GM21515 (cell line): ENCODE measurements at regions not wholly inside any gene's neighbourhood (a gene's known extent, or its start where the extent isn't known, plus 50 kb on each side); places are given as distances from the start of the nearest gene placed in this dataset.
"Not testable (repeated sequence)": the region's sequence is repeated elsewhere in the genome, so short reads cannot be mapped to it uniquely, and the experiment has no call there.

Experiments
- ATAC-seq: cut with Tn5 transposase; IDR thresholded peaks from one replicate; pipeline ENCODE4 v1.9.1; 2021; ENCODE audit not compliant: unreplicated experiment

DNA sequence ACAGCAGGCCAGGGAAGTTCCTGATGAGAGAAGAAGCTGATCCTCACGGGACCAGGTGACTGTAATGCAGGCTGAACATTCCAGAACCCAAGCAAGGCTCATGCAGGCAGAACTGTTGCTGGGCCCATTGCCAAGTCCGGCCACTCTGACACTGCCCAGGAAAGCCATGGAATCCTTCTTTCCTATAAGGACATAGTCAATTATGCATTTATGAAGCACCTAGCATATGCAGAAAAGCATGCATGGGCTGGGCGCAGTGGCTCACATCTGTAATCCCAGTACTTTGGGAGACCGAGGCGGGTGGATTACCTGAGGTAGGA lies 83.7 kb upstream of the SLC1A3 start:
- ATAC-seq, result no peak

DNA sequence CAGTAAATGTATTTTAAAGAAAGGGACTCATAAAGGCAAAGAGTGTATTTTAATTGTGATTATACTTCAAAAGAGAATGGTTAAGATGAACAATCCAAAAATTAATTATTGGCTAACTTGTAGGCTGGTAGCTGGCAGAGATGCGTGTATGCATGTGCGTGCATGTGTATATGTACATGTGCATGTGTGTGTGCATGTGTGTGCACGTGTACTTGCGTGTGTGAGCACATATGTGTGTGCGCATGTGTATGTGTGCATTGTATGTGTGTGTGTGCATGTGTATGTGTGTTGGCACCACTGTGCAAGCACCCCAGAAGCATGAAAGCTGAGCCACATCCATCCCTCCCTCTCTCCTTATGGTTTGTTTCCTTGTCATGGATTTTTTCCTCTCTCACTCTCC lies 83.0 kb upstream of the SLC1A3 start:
- no peak for ATAC-seq

DNA sequence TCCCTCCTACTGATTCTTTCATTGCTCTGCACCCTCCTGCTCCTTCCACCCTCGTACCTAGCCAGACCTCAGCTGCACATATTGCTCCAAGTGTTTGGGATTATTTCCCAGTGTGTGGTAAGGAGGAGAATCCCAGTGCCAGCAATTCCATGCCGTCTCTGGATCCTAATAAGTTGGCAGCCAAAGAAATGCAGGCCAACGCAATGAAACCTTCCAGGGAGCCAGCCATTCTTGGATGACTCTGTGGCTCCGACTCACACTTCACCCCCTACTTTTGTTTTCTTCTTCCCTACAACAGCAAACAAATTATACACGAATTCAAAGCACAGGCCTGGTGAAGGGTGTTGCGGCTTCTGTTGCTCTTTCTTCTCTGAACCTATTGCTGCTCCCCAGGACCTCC lies 82.5 kb upstream of the SLC1A3 start:
- ATAC-seq, result no peak

DNA sequence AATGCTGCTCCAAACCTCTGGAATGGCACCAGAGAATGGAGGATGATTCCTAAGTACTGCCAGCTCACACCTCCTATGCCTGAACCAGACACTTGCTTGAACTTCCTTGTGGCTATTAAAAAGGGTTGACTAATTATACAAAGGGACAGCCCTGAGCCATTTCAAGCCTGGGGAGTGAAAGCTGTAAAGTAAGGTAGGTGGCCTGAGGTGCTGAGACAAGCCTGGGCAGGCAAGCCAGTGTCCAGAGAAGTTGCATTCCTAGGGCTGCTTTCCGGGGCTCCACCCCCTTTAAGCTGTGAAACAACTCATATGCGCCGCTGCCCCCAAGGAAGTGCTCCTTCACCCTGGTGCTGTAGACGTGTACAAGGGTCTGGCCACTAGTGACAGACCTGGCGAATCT lies 79.9 kb upstream of the SLC1A3 start:
- ATAC-seq, result no peak

DNA sequence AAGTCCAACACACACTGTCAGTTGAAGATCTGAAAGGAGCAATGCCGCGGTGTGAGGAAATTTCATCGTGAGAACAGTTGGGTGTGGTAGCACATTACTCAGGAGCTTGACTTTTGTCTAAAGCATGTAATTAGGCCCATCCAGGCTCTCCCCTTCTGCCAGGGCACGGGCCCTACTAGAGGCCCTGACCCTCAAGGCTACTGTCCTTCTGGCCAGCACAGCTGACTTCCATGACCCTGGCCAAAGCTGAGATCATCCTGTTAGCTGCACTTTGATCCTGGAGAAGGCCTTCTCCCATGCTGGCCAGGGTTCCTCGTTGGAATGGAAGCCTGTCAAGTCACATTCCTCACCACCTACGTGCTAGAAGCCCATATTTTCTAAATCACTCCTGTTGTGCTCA lies 77.8 kb upstream of the SLC1A3 start:
- ATAC-seq, result no peak

DNA sequence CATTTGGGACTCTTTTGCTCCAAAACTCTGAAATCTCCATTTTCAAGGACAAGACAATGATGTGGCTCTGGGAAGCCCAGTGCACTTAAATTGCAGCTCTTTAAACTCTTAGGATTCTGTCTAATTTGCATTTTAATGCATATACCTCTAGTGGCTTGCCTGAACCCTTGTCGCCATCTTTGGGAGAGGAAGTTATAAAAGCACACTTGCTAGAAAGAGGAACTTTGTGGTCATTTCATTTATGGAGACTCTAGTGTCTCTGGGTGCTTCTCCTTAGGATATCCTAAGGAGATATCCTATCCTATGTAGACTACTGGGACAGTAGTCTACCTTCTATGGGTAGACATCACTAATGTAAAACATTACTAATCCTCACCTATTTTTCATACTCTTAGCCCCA lies 77.3 kb upstream of the SLC1A3 start:
- ATAC-seq, result no peak

DNA sequence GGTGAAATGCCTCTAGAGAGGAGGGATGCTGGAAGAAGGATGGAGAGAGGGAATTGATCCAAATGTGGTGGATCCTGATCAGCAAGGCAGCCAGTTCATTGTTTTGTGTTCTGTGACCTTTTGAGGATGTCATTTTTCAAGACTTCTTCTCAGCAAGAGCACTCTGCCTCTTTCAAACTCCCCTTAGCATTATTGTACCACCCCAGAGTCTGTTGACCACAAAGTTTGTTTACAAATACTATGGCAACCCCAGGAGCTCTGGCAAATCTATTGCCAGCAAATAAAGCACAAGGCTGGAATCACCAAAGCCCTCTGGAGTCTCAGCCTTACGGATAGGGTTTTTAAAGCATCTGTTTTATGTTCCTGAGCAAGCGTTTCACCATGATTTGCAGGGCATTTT lies 76.2 kb upstream of the SLC1A3 start:
- no peak for ATAC-seq

DNA sequence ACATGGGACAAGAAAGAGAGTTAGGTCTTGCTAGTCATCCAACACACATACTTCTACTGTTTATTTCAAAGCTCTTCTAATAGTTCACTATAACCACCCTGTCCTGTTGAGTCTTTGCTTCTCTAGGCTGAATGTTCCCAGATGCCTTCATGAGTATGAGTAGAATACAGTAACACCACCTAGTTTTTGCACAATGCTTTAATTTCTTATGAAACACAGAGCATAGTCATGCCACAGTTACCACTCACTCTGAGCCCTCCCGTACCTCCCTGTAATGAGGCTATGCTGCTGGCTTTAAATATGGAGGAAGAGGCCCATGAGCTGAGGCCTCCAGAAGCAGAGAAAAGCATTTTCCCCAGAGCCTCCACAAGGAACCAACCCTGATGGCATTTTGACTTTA lies 75.0 kb upstream of the SLC1A3 start:
- no peak for ATAC-seq

DNA sequence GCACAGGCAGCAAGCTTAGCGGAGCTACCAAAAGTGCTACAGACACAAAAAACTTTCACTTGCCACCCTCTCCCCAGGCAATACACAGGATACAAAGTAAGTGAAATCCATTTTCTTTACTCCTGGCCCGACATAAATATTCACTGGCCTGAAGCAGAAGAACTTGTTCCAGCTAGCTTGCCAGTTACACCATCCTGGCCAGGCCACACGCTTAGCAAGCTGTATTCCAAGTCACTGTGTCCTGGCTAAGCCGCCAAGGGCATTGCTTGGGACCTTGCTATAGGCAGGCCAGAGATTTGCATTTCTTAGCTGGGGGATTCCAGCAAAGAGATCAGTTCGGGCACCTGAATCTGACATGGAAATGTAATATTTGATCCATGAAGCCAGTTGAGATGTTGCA lies 71.0 kb upstream of the SLC1A3 start:
- ATAC-seq, result no peak

DNA sequence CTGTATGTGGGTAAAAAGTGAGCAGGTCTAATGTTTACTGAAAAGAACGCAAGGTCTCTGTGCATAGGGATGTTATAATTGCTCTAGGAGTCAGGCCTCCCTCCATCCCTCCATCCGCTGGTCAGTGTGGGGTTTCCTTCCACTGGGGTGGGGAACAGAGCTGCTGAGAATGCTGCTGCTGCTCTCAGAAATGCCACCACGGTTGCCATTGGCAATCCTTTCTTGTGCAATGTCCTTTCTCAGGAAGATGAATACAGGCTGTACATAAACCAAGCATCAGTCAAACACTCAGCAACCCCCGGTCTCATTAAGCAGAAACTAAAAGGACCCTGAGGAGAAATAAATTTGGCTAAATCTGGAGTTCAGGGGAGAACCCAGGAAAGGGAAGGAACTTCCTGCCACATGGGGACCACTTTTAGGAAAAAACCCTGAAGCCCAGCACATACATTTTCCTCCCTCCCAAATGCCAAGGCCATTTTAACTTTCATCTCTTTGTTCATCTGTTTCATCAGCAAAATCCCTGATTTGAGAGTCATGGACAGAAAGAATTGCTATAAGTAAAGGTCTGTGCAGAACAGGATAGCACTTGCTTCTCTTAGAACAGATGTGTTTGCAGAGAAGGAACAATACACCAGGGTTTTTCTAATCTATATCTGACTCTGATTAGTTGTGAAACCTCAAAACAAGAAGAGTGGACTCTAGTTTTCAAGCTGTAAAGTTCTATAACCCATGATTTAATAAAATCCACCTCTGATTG lies 70.4 kb upstream of the SLC1A3 start:
- no peak for ATAC-seq

DNA sequence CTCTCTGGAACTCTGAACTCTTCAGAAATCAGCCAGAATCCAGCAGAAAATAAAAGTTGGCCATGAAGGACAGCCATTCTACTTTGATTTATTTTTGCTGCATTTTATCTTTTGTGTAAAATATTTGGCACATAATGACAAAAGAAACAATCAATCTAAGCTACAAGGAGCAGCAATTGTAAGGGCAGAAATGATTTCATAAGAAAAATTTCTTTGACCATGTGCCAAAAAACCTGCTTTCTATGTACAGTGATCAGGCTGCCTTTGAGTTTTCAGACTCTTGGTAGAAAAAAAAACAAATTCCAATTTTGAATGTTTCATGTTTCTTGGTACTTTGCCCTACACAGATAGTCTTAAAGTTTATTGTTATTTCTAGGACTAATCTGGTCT lies 69.8 kb upstream of the SLC1A3 start:
- no peak for ATAC-seq

DNA sequence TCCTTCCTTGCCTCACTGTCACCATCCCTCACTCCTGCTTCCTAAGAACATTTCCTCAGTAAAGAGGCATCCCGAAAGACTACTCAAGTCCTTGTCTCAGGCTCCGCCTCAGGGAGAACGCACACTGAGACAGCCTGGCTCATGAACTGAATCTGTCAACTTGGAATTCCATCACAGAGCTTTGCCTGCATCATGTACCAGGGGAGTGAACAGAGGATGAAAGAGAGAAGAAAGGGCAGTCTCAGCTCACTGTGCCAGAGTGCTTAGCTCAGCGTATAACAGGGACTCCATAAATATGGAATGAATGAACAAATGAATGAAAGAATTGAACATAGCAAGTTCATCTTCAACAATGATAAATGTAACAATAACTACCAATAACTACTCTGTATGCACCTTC lies 68.7 kb upstream of the SLC1A3 start:
- ATAC-seq, result no peak

DNA sequence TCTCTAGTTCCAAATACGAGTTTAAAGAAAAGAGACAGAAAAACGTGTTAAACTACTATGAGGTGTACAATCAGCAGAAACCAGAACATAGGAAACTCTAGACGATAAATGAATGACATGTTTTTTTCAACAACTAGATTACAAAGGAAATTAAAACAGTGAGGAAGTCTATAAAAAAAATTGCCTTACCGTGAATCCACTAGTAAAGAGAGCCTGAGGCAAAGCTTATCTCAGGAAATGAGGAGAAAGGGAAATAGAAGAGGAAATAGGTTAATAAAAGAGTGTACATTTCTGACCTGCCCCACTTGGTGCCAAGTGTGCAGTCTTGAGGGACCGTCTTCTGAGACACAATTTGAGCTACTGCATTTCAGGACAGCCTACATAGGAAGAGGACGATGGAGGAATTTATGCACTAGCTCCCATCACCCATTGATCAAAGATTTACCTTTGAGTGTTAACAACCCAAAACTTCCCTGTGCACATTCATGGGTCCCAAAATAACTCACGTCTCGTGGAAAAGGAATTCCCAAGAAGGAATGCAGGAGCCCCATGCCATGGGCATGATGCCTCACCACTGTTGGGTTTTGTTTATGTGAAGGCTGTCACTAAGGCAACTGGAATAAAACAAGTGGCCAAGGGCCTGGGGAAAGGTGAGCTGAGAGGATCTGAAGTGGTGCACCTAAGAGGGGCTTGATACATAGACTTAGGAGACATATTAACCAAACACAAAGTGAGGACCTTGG lies 53.6 kb upstream of the SLC1A3 start:
- ATAC-seq, result no peak

DNA sequence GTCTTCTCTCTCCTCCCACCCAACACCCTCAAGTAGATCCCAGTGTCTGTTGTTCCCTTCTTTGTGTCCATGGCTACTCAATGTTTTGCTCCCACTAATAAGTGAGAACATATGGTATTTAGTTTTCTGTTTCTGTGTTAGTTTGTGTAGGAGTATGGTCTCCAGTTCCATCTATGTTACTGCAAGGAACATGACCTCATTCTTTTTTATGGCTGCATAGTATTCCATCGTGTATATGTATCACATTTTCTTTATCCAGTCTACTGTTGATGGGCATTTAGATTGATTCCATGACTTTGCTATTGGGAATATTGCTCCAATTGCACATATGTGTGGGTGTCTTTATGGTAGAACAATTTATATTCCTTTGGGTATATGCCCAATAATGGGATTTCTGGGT lies 51.4 kb upstream of the SLC1A3 start:
- ATAC-seq, result not testable (repeated sequence)
